Jurkat, Clone E6-1 (cell line): ENCODE measurements at regions not wholly inside any gene's neighbourhood (a gene's known extent, or its start where the extent isn't known, plus 50 kb on each side); places are given as distances from the start of the nearest gene placed in this dataset.
"Not testable (repeated sequence)": the region's sequence is repeated elsewhere in the genome, so short reads cannot be mapped to it uniquely, and the experiment has no call there.

Source experiments
- DNase-seq: peaks from one replicate; pipeline ENCODE4 v3.0.0-alpha.2; 2011; ENCODE audit warnings: low read depth, low spot score
- H3K4me3 ChIP-seq: 2 replicates; pipeline ENCODE4 v1.5.1; 2011; ENCODE audit warnings: mild to moderate bottlenecking, low read length, control low read depth, moderate library complexity

DNA sequence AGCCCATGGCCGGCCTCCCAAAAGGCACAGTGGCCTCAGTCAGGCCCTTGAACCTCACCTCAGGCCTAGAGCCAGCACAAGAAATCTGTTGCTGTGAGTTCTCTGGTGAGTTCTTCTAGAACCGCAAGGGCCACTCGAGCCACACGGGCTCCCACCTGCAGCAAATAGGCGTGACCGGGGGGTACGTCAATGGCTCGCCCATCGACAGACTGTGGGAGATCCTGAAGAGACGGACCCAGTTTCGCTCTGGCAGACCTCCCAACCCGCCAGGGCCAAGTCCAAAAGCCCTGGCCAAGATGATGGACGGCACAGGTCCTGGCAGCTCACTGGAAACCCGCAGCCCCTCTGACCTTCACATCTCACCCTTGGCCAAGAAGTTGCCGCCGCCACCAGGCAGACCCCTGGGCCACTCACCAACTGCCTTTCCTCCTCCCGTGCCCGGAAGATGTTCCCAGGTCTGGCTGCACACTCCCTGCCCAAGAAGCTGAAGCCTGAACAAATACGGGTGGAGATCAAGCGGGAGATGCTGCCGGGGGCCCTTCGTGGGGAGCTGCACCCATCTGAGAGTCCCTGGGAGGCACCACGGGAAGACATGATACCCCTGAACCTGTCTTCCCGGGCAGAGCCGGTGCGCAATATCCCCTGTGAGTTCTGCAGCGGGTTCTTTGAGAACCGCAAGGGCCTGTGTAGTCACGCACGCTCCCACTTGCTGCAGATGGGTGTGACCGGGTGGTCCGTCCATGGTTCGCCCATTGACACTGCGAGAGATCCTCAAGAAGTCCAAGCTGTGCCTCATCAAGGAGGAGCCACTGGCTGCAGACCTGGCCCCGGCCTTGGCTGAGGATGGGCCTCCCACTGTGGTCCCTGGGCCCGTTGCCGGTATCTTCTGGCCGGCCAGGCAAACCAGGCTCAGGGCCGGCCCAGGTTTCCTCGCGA is 544.2 kb upstream of the CCDC179 start:
- H3K4me3 ChIP-seq = no peak overlapping the region
- no peak for DNase-seq

DNA sequence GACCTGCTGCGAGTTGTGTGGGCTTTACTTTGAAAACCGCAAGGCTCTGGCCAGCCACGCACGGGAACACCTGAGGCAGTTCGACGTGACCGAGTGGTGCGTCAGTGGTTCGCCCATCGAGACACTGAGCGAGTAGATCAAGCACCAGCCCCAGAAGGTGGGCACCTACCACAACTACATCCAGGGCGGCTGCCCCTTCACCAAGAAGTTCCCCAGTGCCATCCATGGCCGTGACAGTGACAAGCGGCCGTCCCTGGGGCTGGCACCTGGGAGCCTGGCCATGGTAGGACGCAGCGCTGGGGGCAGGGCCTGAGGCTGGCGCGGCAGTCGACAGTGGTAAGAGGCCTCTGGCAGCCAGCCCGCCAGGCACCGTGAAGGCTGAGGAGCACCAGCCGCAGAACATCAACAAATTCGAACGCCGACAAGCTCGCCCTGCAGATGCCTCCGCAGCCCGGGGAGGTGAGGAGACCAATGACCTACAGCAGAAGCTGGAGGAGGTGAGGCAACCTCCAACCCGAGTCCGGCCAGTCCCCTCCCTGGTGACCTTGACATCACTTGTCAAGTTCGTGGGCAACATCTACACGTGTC is 545.2 kb upstream of the CCDC179 start:
- DNase-seq = no peak
- H3K4me3 ChIP-seq = no peak overlapping the region

DNA sequence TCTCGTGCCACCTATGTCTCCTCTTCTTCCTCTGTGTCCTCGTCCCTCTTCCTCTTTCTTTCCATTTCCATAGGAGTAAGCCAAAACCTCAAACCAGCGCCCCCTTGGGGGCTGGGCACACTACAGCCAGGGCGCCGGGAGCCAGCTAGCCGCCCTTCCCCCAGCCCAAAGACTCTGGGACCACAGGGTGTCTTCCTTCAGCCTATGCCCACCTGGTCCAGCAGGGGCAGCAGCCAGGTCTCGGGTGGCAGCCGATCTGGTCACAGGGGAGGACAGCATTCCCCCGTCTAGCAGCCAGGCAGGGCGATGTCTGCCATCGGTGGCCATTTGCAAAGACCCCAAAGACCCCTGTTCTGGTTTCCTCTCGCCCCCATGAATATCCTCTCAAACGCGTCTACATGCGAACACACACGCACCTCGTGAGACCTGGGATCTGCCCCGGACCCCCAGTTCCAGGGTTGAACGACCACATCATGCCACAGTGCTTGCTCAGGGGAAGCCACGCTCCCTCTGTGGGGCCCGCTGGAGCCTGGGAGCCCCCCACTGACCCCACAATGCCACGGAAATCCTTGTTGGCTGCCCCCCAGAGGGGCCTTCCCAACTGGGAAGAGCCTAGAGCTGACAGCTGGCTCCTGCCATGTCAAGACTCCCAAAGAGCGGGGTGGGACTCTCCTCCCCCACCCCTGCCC is 546.0 kb upstream of the CCDC179 start:
- no peak overlapping the region for H3K4me3 ChIP-seq
- no peak for DNase-seq

DNA sequence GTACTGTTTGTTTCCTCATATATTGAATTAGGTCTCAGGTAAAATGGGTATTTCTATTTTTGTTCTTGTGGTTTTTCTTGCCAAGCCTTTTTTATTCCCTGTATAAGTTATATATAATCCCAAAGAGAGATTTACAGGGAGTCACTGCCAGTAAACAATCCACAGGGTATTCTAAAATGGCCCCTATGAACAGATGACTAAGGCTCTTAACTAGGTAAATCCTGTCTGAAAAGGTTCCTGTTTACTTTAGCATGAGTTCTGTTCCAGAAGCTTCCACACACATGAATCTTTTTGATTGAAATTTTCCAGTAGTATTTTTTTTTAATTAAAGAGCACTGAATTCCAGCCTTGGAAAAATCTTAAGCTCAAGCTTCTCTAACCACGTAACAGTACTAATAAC is 552.8 kb upstream of the CCDC179 start:
- no peak for DNase-seq

DNA sequence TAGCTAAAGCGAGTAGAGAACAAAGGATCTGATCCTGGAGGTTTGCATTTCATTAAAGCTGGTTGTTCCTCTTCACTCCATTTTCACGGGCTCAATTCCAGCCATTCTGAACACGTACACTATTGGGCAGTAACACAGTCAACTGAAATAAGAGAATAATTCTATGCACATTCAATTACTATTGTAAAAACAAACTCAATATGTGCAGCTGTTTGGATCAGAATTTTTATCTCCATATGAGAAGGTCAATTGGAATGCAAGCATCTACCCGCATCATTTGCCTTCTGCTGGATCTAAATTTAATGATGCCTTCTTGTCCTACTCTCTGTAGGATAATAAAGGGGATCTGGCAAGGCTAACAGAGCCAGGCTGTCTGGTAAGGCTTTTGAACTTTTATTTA is 562.8 kb upstream of the CCDC179 start:
- H3K4me3 ChIP-seq = no peak overlapping the region
- DNase-seq = no peak

More for the DNA sequence above, 552.8 kb upstream of the CCDC179 start:
- H3K4me3 ChIP-seq = no peak overlapping the region

DNA sequence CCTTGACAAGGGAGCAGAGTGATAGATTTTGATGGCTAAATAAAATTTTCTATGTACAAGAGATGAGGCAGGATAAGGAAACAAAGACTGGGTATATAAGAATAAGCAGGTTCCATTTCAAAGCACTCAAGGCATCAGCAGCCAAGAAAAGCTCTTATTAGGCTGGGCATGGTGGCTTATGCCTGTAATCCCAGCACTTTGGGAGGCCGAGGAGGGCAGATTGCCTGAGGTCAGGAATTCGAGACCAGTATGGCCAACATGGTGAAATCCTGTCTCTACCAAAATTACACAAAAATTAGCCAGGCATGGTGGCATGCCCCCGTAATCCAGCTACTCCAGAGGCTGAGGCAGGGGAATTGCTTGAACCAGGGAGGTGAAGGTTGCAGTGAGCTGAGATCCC is 563.4 kb upstream of the CCDC179 start:
- no peak overlapping the region for H3K4me3 ChIP-seq
- DNase-seq = no peak

DNA sequence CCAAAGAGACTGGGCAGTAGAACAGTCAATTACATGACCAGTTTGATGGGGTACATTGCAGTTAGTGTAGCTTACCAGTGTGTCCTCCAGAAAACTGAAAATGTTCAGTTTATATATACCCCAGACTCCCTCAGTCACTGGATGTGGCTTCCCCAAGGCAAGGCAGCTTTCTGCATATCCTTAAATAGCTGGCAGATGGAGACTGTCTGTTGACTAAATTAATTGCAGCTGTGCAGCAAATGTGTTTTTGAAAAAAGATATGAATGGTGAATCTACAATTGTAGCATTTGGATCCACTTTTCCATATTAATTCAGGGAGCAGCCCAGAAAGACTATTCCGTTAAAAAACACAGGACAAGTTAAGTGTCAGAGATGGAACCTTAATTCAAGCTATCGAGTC is 565.1 kb upstream of the CCDC179 start:
- H3K4me3 ChIP-seq = no peak overlapping the region
- DNase-seq = no peak

DNA sequence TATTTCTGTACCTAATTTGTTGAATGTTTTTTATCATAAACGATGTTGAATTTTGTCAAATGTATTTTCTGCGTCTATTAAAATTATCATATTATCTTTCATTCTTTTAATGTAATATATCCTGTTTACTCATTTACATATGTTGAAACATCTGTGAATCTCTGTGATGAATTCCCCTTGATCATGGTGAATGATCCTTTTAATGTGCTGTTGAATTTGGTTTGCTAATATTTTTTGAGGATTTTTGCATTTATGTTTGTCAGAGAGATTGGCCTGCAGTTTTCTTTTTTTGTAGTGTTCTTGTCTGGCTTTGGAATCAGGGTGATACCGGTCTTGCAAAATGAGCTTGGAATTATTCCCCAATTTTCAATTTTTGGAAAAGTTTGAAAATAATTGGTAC is 569.3 kb upstream of the CCDC179 start:
- DNase-seq = no peak
- no peak overlapping the region for H3K4me3 ChIP-seq

DNA sequence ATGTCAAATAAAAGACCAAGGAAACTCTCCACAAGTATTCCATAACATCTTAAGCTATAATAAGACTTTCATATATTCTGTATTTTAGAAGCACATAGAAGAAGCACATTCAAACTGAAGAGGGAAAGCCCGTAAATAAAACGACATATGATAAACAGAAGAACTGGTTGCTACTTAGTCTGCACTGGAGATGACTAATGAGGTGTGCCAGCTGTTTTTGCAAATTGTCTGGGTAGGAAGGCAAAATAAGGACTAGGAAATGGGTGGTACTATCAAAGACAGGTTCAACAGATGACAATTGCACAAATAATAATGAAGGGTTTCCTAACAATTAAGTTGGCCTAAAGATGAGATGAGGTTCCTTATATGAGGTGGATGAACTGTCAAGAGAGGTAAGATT is 593.2 kb upstream of the CCDC179 start:
- DNase-seq = no peak
- H3K4me3 ChIP-seq = no peak overlapping the region

DNA sequence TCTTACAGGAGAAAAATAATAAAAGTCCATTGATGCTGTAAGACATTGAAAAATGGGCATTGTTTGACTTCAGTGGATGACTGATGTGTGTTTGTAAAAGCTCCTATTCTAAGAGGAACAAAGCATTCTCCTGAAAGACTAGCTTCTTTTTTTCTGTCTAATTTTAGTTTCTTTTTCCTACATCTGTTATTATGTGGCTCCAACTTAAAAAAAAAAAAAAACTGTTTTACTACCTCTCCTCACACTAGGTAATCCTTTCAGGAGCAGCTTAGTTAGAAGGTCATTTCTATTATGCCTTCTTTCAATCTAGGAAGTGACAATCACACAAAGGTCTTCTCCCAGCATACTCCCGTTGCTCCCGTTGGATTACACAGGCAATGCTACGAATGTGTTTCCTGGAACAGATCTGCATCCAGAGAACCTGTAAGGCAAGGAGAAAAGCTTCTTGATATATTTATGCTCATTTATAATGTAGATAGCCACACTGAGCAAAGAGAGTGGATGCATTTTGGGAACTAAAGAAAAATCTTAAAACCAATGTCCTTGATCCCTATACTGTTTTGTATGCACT is 595.1 kb upstream of the CCDC179 start:
- DNase-seq = no peak
- H3K4me3 ChIP-seq = no peak overlapping the region

DNA sequence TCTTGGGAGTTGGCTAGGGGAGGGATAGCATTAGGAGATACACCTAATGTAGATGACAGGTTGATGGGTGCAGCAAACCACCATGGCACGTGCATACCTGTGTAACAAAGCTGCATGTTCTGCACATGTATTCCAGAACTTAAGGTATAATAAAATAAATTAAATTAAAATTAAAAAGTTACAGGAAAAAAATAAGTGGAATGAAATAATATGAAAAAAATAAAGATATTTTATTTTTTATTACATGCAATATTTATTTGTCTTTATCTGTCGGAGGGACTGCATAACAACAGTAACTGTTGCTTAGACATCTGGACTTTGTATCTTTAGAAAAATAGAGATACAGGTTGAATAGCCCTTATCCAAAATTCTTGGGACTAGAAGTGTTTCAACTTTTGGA is 597.4 kb upstream of the CCDC179 start:
- no peak overlapping the region for H3K4me3 ChIP-seq
- no peak for DNase-seq

DNA sequence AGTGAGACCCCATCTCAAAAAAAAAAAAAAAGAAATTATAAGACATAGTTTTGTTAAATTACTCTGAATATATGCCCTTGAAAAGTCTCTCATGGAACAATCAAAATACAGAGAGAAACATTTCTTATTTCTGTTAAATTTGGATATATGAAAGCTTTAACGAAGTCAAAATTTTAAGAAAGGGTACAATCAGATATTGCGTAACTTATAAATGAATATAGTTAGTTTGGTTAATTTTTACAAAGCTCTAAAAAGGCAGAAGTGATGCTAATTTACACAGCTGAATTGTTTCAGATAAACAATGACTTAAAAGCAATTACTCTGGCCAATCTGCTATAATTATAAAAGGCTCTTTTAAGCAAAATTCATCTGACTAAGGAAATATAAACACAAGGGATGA is 611.6 kb upstream of the CCDC179 start:
- DNase-seq = no peak
- no peak overlapping the region for H3K4me3 ChIP-seq

DNA sequence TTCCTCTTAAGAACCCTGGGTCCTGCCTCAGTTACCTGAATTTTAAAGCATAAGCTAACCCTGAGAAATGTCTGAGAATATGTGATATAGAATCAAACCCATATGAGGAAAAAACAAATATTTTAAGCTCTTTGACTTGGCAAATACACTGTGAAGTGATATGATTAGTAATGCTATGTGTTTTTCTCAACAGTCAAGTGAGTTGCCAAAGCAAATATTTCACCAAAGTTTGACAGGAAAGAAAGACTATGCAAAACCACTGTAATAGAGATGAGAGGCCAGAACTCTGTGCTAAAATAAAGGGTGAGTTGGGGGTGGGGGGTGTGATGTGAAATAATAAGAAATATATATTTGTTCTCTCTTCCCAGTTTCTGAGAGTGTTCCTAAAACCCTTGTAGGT is 613.5 kb upstream of the CCDC179 start:
- no peak for DNase-seq
- no peak overlapping the region for H3K4me3 ChIP-seq

DNA sequence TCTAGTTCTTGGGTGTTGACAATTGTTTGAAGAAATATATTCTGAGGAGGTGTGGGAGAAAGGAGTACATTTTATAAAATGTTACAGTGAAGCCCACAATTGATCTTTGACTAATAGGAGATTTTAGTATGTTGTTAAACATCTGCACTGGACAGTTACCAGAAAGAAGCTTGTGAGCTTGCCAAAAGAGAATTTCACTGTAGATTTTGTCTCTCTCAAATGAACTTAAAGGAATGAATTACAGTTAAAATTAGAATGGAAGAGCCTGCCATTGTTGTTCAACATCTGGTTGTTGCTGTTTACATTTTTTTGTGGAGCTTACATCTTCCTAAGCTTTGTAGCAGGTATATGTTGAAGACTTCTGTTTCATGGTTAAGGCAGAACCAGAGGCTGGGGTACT is 620.5 kb upstream of the CCDC179 start:
- DNase-seq = no peak
- no peak overlapping the region for H3K4me3 ChIP-seq

DNA sequence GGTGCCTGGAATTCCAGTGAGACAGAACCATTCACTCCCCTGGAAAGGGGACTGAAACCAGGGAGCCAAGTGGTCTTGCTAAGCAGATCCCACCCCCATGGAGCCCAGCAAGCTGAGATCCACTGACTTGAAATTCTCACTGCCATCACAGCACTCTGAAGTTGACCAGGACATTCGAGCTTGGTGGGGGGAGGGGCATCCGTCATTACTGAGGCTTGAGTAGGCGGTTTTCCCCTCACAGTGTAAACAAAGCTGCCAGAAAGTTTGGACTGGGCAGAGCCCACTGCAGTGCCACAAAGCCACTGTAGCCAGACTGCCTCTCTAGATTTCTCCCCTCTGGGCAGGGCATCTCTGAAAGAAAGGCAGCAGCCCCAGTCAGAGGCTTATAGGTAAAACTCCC is 623.9 kb upstream of the CCDC179 start:
- DNase-seq = not testable (repeated sequence)

DNA sequence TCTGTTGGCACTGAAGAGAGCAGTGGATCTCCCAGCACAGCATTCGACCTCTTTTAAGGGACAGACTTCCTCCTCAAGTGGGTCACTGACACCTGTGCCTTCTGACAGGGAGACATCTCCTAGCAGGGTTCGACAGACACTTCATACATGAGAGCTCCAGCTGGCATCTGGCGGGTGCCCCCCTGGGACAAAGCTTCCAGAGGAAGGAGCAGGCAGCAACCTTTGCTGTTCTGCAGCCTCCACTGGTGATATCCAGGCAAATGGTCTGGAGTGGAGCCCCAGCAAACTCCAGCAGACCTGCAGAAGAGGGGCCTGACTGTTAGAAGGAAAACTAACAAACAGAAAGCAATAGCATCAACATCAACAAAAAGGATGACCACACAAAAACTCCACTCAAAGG is 624.3 kb upstream of the CCDC179 start:
- DNase-seq, H3K4me3 ChIP-seq: not testable (repeated sequence)

More for the DNA sequence above, 623.9 kb upstream of the CCDC179 start:
- not testable (repeated sequence) for H3K4me3 ChIP-seq

DNA sequence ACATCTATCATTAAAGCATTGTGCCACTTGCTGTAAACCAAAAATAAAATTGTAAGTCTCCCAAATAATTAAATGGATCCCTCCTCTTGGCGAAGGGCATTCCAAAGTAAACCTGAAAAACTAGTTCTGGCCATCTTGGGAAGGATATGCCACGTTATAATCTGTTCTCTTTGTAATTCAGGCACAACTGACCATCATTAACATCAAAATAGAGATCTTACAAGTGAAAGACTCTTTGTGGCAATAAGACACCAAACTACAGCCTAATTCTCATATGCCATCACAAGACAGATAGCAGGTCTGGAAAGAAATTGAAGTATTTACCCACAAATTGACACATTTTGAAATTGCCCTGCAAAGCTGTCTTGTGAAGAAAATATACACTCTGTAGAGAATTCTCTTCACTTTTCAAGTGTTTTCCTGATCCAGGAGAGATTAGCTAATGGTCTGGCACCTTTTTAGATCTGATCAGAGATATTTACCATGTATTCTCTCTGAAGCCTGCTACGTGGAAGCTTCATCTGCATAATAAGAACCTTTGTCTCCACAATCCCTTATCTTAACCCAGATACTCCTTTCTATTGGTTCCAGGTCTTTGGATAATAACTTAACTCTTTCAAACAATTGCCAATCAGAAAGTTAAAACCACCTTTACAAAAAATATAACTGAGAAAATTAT is 630.4 kb upstream of the CCDC179 start:
- H3K4me3 ChIP-seq = no peak overlapping the region
- DNase-seq = no peak

DNA sequence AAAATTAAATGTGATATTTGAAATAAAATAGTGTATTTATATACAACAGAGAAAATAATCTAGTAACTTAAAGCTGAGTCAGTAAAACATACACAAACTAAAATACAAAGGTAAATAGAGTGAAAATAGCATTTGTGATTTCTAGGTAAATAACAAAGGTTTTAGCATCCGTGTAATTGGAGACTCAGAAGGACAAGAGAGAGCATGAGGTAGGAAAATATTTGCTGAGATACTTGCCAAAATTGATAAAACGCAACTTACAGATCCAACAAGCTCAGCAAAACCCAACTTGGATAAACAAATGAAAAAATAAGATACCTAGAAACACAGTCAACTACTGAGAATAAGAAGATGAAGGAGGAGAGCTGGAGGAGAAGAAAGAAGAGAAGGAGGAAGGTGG is 634.7 kb upstream of the CCDC179 start:
- DNase-seq = no peak
- H3K4me3 ChIP-seq = no peak overlapping the region

DNA sequence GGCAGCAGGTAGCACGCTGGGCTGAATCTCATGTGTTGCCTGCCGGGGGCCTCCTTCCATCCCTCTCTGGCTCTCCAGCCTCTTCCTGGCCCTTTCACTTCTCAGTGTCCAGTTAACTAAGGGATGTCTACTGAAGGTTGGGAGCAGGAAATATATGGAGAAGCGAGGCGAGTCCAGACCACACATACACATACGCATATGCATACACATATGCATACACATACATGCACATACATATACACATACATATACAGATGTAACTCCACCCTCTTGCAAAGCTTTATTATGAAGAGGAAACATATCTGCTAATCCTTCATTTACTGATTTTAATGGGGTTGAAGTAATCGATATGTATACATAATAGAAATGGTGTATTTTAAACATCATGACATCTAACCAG is 636.1 kb upstream of the CCDC179 start:
- H3K4me3 ChIP-seq = no peak overlapping the region
- no peak for DNase-seq
